Islet of Langerhans (tissue), 1 donor: ENCODE measurements at regions not wholly inside any gene's neighbourhood (a gene's known extent, or its start where the extent isn't known, plus 50 kb on each side); places are given as distances from the start of the nearest gene placed in this dataset.
A peak's percentile ranks its signal among the peaks of the same experiment; 100 is the strongest.

Source experiments
- FAIRE-seq: peaks from one replicate; lab custom pipeline; 2011; peaks lifted over from hg19 to GRCh38; lab: Jason Lieb, UNC

GRCh38 chrX:64097891-64098290 is 107.6 kb downstream of the AMER1 start:
- FAIRE-seq: no peak

- FAIRE-seq: peak; percentile 60
These were observed 111.7 kb downstream of the AMER1 start for GRCh38 chrX:64093761-64094160.
